Type B pancreatic cell (in vitro differentiated cells): ENCODE measurements at regions not wholly inside any gene's neighbourhood (a gene's known extent, or its start where the extent isn't known, plus 50 kb on each side); places are given as distances from the start of the nearest gene placed in this dataset.
A peak's percentile ranks its signal among the peaks of the same experiment; 100 is the strongest.

Source experiments
- DNase-seq: peaks from one replicate; pipeline ENCODE4 v3.0.0; 2021; ENCODE audit warnings: mixed read lengths; ENCODE audit not compliant: unreplicated experiment; ENCODE audit errors: extremely low spot score
- H3K27ac Mint-ChIP-seq: 2 replicates; pipeline ENCODE4 v1.8.0; 2021; ENCODE audit warnings: mild to moderate bottlenecking, mixed read lengths
- H3K27me3 Mint-ChIP-seq: 2 replicates; pipeline ENCODE4 v1.8.0; 2021; ENCODE audit warnings: mixed read lengths
- H3K36me3 Mint-ChIP-seq: 2 replicates; pipeline ENCODE4 v1.8.0; 2021; ENCODE audit warnings: mixed read lengths
- H3K4me1 Mint-ChIP-seq: one replicate; pipeline ENCODE4 v1.8.0; 2021; ENCODE audit warnings: mixed read lengths; ENCODE audit not compliant: unreplicated experiment
- H3K4me3 Mint-ChIP-seq: 2 replicates; pipeline ENCODE4 v1.8.0; 2021; ENCODE audit warnings: mild to moderate bottlenecking, mixed read lengths
- H3K9me3 Mint-ChIP-seq: 2 replicates; pipeline ENCODE4 v1.8.0; 2021; ENCODE audit warnings: mixed read lengths
- TF ChIP-seq, protein P1 (sequence below): fragments of 200-600 bp; sonication (generic); conservative IDR thresholded peaks from 2 replicates; pipeline ENCODE4 v1.5.0; 2021; ENCODE audit warnings: antibody characterized with exemption, mild to moderate bottlenecking

DNA sequence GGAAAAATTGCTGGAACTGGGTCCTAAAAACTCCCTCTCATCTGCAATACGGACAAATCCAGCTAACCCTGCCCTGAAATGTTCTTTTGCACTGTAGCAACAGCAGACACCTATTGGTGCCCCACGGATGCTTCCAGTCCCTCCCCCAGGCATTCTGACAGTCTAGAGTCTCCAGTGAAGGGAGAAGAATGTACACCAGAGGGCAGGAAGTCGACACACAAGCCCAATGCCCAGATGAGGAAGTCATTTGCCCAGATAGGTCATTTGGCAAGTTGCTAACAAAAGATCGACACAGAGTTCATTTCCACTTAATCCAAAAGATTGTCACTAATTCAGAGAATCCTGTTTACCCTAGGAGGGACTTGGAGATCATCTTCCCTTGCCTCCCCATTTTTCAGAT lies 293.0 kb upstream of the PRDM1 start:
- Mint-ChIP-seq H3K4me1 (peaks cover 46% of the 10 kb centered on the region), H3K9me3 (no peaks in the 10 kb centered on the region), H3K36me3 (no peaks in the 10 kb centered on the region), H3K27me3 (peaks cover under 1% of the 10 kb centered on the region), H3K27ac (no peak overlapping the region), H3K4me3 (no peak overlapping the region)
- no peak for DNase-seq
- TF ChIP-seq, protein P1, sequence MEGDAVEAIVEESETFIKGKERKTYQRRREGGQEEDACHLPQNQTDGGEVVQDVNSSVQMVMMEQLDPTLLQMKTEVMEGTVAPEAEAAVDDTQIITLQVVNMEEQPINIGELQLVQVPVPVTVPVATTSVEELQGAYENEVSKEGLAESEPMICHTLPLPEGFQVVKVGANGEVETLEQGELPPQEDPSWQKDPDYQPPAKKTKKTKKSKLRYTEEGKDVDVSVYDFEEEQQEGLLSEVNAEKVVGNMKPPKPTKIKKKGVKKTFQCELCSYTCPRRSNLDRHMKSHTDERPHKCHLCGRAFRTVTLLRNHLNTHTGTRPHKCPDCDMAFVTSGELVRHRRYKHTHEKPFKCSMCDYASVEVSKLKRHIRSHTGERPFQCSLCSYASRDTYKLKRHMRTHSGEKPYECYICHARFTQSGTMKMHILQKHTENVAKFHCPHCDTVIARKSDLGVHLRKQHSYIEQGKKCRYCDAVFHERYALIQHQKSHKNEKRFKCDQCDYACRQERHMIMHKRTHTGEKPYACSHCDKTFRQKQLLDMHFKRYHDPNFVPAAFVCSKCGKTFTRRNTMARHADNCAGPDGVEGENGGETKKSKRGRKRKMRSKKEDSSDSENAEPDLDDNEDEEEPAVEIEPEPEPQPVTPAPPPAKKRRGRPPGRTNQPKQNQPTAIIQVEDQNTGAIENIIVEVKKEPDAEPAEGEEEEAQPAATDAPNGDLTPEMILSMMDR = no peak

DNA sequence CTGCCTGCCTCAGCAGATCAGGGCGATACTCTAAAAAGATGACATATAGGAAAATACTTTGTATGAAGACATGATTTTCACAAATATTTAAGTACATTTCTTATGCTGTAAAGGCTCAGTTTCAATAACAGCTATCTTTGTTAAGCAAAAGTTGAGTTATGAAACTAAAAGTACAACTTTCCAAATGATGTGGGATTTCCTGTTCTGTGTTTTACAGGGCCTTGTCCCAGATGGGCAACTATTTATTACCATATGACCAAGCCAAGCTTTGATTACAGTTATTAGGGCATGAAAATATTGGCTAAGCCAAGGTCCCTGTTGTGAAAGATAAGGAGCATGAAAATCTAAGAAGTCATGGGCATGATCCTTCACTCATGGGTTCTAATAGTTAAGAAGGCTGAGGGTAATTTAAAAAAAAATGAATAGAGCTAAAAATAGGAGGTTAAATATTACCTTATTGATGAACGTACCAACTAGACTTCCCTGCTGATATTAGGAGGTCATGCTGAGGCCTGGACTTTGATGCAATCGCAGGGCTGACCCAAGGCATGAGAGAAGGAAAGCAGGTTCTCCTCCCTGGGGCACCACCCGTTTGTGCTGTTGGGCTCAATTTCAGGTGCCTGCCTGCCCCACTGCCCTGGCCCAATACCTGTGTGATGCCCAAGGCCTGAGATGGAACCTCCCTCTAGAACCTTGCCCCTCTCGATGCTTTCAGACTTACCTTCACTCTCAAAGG lies 294.4 kb upstream of the PRDM1 start:
- peaks cover 37% of the 10 kb centered on the region for H3K4me1 Mint-ChIP-seq
- no peak overlapping the region for H3K27ac Mint-ChIP-seq
- no peak overlapping the region for H3K4me3 Mint-ChIP-seq

DNA sequence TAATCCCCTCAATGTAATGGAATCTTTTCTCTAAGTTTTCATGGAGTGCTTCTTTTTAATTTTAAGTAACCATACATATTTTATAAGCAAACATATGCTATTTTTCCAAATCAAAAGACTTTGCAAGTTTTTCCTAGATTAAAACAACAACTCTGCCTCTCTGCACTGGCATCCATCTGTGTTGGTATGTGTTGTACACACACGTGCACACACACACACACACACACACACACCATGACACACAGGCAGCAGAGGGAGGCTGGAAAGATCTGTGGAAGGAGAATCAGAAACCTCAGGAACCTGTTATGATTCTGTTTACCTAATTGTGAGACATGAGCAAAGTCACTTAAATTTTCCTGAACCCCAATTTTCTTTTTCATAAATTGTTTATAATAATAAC lies 295.0 kb upstream of the PRDM1 start:
- TF ChIP-seq, protein P1 = no peak
- no peak for DNase-seq
- H3K27me3 Mint-ChIP-seq = peaks cover 3% of the 10 kb centered on the region
- H3K36me3 Mint-ChIP-seq = no peaks in the 10 kb centered on the region
- no peak overlapping the region for H3K4me3 Mint-ChIP-seq
- H3K9me3 Mint-ChIP-seq = no peaks in the 10 kb centered on the region
- no peak overlapping the region for H3K27ac Mint-ChIP-seq
- peaks cover 36% of the 10 kb centered on the region for H3K4me1 Mint-ChIP-seq

More for the DNA sequence above, 294.4 kb upstream of the PRDM1 start:
- H3K36me3 Mint-ChIP-seq = no peaks in the 10 kb centered on the region
- TF ChIP-seq, protein P1 = no peak
- H3K9me3 Mint-ChIP-seq = no peaks in the 10 kb centered on the region
- DNase-seq = no peak
- peaks cover 3% of the 10 kb centered on the region for H3K27me3 Mint-ChIP-seq

DNA sequence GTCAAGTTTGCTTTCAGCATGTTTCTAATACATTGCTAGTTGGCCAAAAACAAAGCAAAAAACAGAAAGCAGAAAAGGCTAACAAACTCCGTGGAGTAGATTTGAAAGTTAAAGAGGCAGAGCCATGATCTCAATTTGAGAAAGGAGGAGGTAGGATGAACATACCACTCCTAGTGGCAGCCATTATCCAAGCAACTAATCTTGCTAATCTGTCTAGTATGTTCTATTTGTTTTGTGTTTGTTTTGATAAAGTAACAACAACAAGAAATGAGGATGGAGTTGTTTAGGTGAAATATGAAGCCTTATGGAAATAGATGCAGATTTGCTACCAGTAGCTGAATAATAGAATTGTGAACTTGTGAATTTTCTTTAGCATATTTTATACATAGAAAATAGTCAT lies 295.5 kb upstream of the PRDM1 start:
- Mint-ChIP-seq H3K9me3 (no peaks in the 10 kb centered on the region), H3K36me3 (no peaks in the 10 kb centered on the region), H3K4me3 (no peak overlapping the region), H3K27ac (no peak overlapping the region), H3K4me1 (peaks cover 32% of the 10 kb centered on the region), H3K27me3 (peaks cover 3% of the 10 kb centered on the region)
- DNase-seq = no peak
- TF ChIP-seq, protein P1 = peak; percentile 38

DNA sequence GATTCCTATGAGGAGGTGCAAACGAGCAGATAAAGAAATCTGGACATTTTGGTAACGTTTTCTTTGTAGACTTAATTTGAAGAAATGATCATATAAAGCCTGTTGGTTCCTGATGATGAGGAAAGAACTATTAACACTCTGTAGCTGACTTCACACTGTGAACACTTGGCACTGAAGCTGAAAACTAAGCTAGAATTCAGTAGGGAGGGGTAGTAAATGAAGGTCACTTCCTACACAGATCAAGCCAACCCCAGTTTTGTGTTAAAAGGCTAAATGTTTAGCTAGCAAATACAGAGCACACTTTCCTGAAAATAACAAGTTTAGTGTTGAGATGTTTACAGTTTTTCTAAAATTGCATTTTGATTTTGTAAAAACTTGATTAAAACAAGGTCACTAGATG lies 296.2 kb upstream of the PRDM1 start:
- Mint-ChIP-seq H3K27ac (no peak overlapping the region), H3K27me3 (peaks cover 4% of the 10 kb centered on the region), H3K4me3 (no peak overlapping the region), H3K36me3 (no peaks in the 10 kb centered on the region), H3K9me3 (no peaks in the 10 kb centered on the region), H3K4me1 (peaks cover 27% of the 10 kb centered on the region)
- DNase-seq = no peak
- TF ChIP-seq, protein P1 = no peak

DNA sequence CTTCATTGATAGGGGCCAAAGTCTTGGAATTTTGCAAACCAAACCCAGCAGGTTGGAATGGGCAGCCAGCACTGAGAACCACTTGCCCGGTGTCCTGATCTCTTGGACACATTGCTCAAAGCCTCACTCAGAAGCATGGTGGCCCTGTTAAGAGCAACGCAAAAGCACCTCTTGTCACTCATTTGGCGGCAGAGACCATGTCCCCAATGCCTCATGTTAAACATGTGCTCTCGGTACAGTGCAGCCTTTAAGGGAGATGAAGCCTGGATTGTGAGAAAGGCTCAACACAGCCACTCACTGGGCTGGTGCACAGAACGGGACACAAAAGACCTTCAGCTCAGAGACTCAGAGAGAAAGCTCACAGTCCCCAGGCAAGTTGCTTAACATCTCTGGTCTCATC lies 298.4 kb upstream of the PRDM1 start:
- Mint-ChIP-seq H3K27me3 (peaks cover 10% of the 10 kb centered on the region), H3K27ac (peak overlapping the region; percentile 51), H3K4me3 (no peak overlapping the region), H3K9me3 (no peaks in the 10 kb centered on the region), H3K4me1 (peaks cover 13% of the 10 kb centered on the region), H3K36me3 (no peaks in the 10 kb centered on the region)
- DNase-seq = no peak
- TF ChIP-seq, protein P1 = no peak
